ENCODE measurements at regions not wholly inside any gene's neighbourhood (a gene's known extent, or its start where the extent isn't known, plus 50 kb on each side); places are given as distances from the start of the nearest gene placed in this dataset.

DNA sequence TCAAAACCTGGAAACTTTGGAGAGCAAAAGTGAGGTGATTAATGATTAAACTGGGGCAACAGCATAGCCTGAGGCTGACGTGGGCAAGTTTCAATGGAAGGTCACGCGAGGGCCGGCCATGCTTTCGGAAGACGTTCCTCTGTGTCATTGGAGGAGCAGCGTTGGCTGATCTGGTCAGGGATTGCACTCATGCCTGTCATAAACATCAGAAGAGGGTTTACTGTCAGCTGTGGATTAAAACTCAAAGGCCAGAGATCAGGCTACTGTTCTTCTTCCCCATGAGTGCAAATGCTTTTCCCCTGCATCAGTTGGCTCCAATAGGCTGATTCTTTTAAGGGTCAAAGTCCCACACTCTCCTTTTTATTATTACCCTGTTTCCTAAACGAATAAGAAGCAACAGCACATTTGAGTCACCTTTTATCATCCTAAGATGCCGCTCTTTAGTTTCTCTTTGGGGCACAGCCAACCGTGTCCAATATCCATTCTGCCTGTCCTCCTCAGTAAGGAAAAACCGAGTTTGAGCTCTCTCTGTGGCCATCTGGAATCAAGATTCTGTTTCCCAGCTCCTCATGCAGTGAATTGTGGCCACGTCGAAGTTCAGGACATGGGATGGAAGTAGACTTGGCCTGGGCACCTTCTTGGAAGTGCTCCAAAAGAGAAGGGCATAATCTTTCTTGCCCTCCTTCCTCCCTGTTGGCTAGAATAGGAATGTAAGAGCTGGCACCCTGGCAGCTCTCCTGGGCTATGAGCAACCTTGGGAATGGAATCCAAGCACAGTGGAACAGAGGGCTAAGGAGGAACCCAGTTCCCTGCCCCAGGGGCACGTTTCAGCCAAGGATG lies 62.5 kb upstream of the INSIG1 start:
- TF ChIP-seq EZH2 (IDR thresholded peaks at IDR 0.05; ENCODE audit: borderline replicate concordance): no peak
- TF ChIP-seq, protein P1, sequence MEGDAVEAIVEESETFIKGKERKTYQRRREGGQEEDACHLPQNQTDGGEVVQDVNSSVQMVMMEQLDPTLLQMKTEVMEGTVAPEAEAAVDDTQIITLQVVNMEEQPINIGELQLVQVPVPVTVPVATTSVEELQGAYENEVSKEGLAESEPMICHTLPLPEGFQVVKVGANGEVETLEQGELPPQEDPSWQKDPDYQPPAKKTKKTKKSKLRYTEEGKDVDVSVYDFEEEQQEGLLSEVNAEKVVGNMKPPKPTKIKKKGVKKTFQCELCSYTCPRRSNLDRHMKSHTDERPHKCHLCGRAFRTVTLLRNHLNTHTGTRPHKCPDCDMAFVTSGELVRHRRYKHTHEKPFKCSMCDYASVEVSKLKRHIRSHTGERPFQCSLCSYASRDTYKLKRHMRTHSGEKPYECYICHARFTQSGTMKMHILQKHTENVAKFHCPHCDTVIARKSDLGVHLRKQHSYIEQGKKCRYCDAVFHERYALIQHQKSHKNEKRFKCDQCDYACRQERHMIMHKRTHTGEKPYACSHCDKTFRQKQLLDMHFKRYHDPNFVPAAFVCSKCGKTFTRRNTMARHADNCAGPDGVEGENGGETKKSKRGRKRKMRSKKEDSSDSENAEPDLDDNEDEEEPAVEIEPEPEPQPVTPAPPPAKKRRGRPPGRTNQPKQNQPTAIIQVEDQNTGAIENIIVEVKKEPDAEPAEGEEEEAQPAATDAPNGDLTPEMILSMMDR (IDR thresholded peaks at IDR 0.05; ENCODE audit: poor library complexity): no peak

All from hepatocyte (in vitro differentiated cells).